Fibroblast of pulmonary artery (primary cell): ENCODE measurements at regions not wholly inside any gene's neighbourhood (a gene's known extent, or its start where the extent isn't known, plus 50 kb on each side); places are given as distances from the start of the nearest gene placed in this dataset.

ENCODE experiments used
- DNase-seq: peaks from one replicate; pipeline ENCODE4 v3.0.0-alpha.2; 2010; ENCODE audit warnings: low read depth
- H3K4me3 ChIP-seq: replicated peaks from 2 replicates; pipeline ENCODE4 v1.5.1; 2011; ENCODE audit warnings: low read depth, mild to moderate bottlenecking, control low read depth, low read length, moderate library complexity
- TF ChIP-seq, protein P1 (sequence below): IDR thresholded peaks from 2 replicates; pipeline ENCODE4 v1.5.1; 2011; ENCODE audit warnings: mild to moderate bottlenecking, control low read depth, low read length, inconsistent platforms; ENCODE audit errors: missing control alignments

DNA sequence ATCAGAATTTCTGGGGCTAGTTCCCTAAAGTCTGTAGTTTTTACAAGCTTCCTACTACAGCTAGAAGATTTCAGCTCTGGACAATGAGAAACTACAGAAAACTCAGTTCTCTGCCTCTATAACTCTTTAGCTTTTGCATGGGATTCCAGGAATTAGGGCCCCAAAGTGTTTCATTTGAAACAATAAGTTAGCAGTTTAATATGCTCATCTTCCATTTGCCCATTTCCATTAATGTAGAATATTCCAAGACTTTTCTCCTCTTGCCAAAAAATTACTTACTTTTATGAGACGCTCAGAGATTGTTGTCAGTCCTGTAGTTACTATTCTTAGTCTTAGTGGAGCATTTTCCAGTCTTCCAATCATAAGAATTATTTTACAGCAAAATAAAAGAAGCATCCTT is 719.9 kb downstream of the ADGRL2 start:
- TF ChIP-seq, protein P1, sequence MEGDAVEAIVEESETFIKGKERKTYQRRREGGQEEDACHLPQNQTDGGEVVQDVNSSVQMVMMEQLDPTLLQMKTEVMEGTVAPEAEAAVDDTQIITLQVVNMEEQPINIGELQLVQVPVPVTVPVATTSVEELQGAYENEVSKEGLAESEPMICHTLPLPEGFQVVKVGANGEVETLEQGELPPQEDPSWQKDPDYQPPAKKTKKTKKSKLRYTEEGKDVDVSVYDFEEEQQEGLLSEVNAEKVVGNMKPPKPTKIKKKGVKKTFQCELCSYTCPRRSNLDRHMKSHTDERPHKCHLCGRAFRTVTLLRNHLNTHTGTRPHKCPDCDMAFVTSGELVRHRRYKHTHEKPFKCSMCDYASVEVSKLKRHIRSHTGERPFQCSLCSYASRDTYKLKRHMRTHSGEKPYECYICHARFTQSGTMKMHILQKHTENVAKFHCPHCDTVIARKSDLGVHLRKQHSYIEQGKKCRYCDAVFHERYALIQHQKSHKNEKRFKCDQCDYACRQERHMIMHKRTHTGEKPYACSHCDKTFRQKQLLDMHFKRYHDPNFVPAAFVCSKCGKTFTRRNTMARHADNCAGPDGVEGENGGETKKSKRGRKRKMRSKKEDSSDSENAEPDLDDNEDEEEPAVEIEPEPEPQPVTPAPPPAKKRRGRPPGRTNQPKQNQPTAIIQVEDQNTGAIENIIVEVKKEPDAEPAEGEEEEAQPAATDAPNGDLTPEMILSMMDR, result no peak
- no peak overlapping the region for H3K4me3 ChIP-seq
- no peak for DNase-seq

DNA sequence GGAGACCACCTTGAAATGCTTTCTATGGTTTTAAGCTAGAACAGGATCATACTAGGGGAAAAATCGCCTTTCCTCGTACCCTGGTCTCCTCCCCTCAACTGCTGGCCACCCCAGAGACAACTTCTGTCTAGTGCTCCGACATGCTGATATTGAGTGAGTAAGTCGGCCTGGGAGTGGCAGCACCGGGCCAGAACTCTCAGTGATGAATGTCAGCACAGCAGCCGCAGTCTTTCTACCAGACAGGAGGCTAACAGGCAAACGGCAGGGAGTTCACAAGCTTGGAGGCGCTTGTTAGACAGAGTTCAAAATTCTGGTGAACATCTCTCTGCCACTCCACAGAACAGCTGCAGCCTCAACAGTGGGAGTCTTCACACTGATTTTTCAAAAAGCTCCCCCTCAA is 716.9 kb downstream of the ADGRL2 start:
- DNase-seq, result peak; percentile 20
- TF ChIP-seq, protein P1, result peak; percentile 5
- H3K4me3 ChIP-seq, result no peak overlapping the region

DNA sequence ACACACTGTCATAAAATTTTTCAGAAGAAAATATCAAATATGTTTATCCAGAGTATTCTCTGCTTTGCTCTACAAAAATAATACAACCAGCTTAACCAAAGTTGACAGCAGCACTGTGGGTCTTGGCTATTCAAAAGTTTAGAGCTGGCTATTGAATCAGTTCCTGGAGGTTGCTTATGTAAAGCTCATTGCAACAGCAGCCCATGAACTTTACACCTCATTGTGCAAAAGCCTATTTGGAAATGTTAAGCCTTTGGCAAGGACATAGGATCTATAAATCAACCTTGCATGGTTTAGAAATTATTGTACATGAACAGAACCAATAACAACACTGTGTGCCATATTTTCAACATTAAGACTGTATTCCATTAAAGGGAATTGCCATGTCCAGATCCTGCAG is 714.9 kb downstream of the ADGRL2 start:
- TF ChIP-seq, protein P1, result no peak
- peak; percentile 8 for DNase-seq
- H3K4me3 ChIP-seq, result no peak overlapping the region

DNA sequence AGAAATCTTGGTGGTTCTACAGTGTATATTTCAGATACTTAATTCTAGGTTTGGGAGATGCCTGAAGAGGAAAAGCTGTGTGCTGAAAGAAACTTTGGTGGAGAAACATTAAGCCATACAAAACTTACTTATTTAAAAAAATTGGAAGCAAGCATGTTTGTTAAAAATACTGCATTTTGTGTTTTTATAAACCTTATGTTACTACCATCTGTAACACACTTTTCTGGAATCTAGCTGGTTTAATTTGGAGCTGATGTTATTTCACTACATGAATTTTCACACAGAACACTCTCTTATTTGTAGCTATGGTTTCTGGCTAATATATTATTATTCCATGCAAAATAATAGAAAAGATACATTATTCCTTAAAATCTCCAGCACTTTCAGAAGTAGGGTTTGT is 710.7 kb downstream of the ADGRL2 start:
- no peak for DNase-seq
- no peak overlapping the region for H3K4me3 ChIP-seq
- TF ChIP-seq, protein P1, result no peak

DNA sequence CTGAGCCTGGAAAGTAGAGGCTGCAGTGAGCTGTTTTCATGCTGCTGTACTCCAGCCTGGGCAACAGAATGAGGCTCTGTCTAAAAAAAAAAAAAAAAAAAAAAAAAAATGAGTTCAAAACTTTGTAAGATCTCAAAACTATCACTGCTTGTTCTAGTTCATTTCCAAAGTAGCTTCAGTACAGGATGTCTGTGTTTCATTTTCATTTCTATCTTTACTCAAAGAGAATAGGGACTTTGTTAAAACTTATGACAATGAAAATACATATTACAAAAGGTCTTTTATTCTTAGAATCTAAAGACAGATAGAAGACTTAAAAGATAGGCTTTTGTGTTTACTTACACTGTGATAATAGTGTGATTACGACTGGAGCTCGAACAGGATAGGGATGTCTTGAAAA is 709.7 kb downstream of the ADGRL2 start:
- TF ChIP-seq, protein P1, result no peak
- DNase-seq, result no peak
- no peak overlapping the region for H3K4me3 ChIP-seq

DNA sequence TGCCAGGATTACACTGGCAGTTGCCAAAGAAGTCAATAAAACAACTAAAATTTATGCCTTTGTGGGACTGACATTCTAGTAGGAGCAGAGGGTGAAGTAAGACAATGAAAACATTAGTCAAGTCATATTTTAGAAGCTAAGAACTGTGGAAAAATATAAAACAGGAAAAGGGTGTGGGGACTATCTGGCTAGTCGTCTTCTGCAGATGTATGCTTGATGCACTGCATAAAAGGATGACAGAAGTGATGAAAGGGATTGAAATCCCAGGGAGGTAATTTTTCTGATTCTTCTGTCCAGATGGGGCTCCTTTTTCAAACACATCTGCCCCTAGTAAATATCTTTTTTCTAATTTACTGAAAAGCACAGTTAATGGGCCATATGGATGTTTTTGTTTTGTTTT is 706.3 kb downstream of the ADGRL2 start:
- TF ChIP-seq, protein P1, result no peak
- H3K4me3 ChIP-seq, result no peak overlapping the region
- DNase-seq, result no peak

DNA sequence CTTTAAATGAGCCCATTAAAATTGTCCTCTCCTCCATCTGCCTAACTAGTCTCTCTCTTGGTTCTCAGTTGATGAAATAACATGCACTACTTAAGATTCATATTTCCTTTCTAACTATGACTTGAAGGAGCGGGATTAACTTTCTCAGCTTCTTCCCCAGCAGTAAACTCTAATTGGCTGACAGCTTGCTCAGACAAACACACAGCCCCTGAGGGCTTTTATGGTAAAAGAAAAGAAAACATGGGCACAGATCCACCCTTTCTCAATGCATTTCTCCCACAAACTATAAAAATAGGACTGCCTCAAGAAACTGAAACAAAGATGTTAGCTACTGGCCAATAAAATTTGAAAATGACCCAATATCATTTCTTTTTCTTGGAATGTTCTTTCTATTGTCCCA is 703.1 kb downstream of the ADGRL2 start:
- TF ChIP-seq, protein P1, result no peak
- no peak overlapping the region for H3K4me3 ChIP-seq
- no peak for DNase-seq
